ENCODE measurements at regions not wholly inside any gene's neighbourhood (a gene's known extent, or its start where the extent isn't known, plus 50 kb on each side); places are given as distances from the start of the nearest gene placed in this dataset.

GRCh38 chr3:181369637-181370036 lies 342.1 kb upstream of the SOX2 start:
- Mint-ChIP-seq H3K27me3 (ENCODE audit: unreplicated experiment) (no peaks in the 10 kb centered on the region), H3K36me3 (ENCODE audit: unreplicated experiment) (no peaks in the 10 kb centered on the region), H3K27ac (ENCODE audit: unreplicated experiment) (no peak overlapping the region), H3K4me1 (ENCODE audit: low read depth, unreplicated experiment) (peaks cover 3% of the 10 kb centered on the region), H3K9me3 (ENCODE audit: unreplicated experiment) (no peaks in the 10 kb centered on the region), H3K4me3 (ENCODE audit: unreplicated experiment) (no peak overlapping the region)
- TF ChIP-seq CTCF (IDR thresholded peaks at IDR 0.05; ENCODE audit: partially characterized antibody, unreplicated experiment), result no peak
- no peak for DNase-seq

- no peaks in the 10 kb centered on the region for H3K36me3 Mint-ChIP-seq (ENCODE audit: unreplicated experiment)
- H3K4me3 Mint-ChIP-seq (ENCODE audit: unreplicated experiment), result no peak overlapping the region
- no peak for TF ChIP-seq CTCF (IDR thresholded peaks at IDR 0.05; ENCODE audit: partially characterized antibody, unreplicated experiment)
- DNase-seq, result no peak
- H3K27me3 Mint-ChIP-seq (ENCODE audit: unreplicated experiment), result peaks cover 2% of the 10 kb centered on the region
- no peaks in the 10 kb centered on the region for H3K9me3 Mint-ChIP-seq (ENCODE audit: unreplicated experiment)
- H3K27ac Mint-ChIP-seq (ENCODE audit: unreplicated experiment), result no peak overlapping the region
- H3K4me1 Mint-ChIP-seq (ENCODE audit: low read depth, unreplicated experiment), result peaks cover 2% of the 10 kb centered on the region
These were observed 348.5 kb upstream of the SOX2 start for GRCh38 chr3:181363231-181363630.

- no peak for TF ChIP-seq CTCF (IDR thresholded peaks at IDR 0.05; ENCODE audit: partially characterized antibody, unreplicated experiment)
- Mint-ChIP-seq H3K27me3 (ENCODE audit: unreplicated experiment) (peaks cover 2% of the 10 kb centered on the region), H3K36me3 (ENCODE audit: unreplicated experiment) (no peaks in the 10 kb centered on the region), H3K4me3 (ENCODE audit: unreplicated experiment) (no peak overlapping the region), H3K4me1 (ENCODE audit: low read depth, unreplicated experiment) (peaks cover 2% of the 10 kb centered on the region), H3K27ac (ENCODE audit: unreplicated experiment) (no peak overlapping the region), H3K9me3 (ENCODE audit: unreplicated experiment) (no peaks in the 10 kb centered on the region)
- DNase-seq, result no peak
These were observed 349.3 kb upstream of the SOX2 start for GRCh38 chr3:181362378-181362777.

- TF ChIP-seq CTCF (IDR thresholded peaks at IDR 0.05; ENCODE audit: partially characterized antibody, unreplicated experiment), result no peak
- H3K9me3 Mint-ChIP-seq (ENCODE audit: unreplicated experiment), result no peaks in the 10 kb centered on the region
- H3K27ac Mint-ChIP-seq (ENCODE audit: unreplicated experiment), result no peak overlapping the region
- no peaks in the 10 kb centered on the region for H3K36me3 Mint-ChIP-seq (ENCODE audit: unreplicated experiment)
- DNase-seq, result no peak
- no peak overlapping the region for H3K4me3 Mint-ChIP-seq (ENCODE audit: unreplicated experiment)
- peaks cover 2% of the 10 kb centered on the region for H3K27me3 Mint-ChIP-seq (ENCODE audit: unreplicated experiment)
- peaks cover 2% of the 10 kb centered on the region for H3K4me1 Mint-ChIP-seq (ENCODE audit: low read depth, unreplicated experiment)
These were observed 353.2 kb upstream of the SOX2 start for GRCh38 chr3:181358562-181358961.

GRCh38 chr3:181358060-181358459 lies 353.7 kb upstream of the SOX2 start:
- peaks cover 2% of the 10 kb centered on the region for H3K4me1 Mint-ChIP-seq (ENCODE audit: low read depth, unreplicated experiment)
- TF ChIP-seq CTCF (IDR thresholded peaks at IDR 0.05; ENCODE audit: partially characterized antibody, unreplicated experiment), result no peak
- no peak for DNase-seq
- no peak overlapping the region for H3K27ac Mint-ChIP-seq (ENCODE audit: unreplicated experiment)
- H3K27me3 Mint-ChIP-seq (ENCODE audit: unreplicated experiment), result no peaks in the 10 kb centered on the region
- no peaks in the 10 kb centered on the region for H3K36me3 Mint-ChIP-seq (ENCODE audit: unreplicated experiment)
- H3K9me3 Mint-ChIP-seq (ENCODE audit: unreplicated experiment), result no peaks in the 10 kb centered on the region
- H3K4me3 Mint-ChIP-seq (ENCODE audit: unreplicated experiment), result no peak overlapping the region

All from glutamatergic neuron (in vitro differentiated cells).